GM19324 (cell line): ENCODE measurements at regions not wholly inside any gene's neighbourhood (a gene's known extent, or its start where the extent isn't known, plus 50 kb on each side); places are given as distances from the start of the nearest gene placed in this dataset.
"Not testable (repeated sequence)": the region's sequence is repeated elsewhere in the genome, so short reads cannot be mapped to it uniquely, and the experiment has no call there.

Experiments used
- ATAC-seq: cut with Tn5 transposase; IDR thresholded peaks from one replicate; pipeline ENCODE4 v1.9.1; 2021; ENCODE audit warnings: mild to moderate bottlenecking, moderate library complexity; ENCODE audit not compliant: unreplicated experiment, low FRiP score

DNA sequence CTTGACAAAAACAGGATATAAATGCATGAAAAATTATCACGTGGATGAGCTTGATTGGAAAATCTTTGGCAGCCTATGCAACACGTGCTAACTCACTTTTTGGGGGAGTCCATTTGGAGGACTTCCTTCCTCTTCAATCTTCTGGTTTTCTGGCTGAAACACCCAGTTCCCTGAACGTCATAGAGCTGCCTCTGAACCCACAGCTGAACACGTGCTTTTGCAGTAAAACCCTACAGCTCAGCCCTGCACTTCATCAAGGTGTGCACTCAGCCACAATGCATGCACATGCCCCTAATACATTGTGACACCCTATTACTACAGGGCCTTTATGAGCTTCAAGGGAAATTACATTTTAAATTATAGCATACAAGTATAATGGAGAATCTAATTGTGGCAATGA, 808.7 kb upstream of the AUTS2 start:
- no peak for ATAC-seq

DNA sequence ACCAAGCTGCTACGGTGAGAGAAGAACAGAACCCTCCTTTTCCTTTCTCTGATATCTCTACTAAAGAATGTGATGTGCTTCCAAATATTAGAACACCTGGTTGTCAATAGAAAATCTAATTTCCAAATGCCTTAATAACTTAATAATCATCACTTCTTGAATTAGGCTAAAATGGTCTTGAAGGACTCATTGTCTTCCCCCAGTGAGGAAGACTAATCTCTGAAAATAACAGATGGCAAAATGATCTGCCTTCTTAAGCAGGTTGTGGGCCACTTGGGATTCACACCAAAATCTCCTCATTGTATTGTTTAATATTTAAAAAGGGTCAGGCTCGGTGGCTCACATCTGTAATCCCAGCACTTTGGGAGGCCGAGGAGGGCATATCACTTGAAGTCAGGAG, 805.9 kb upstream of the AUTS2 start:
- no peak for ATAC-seq

DNA sequence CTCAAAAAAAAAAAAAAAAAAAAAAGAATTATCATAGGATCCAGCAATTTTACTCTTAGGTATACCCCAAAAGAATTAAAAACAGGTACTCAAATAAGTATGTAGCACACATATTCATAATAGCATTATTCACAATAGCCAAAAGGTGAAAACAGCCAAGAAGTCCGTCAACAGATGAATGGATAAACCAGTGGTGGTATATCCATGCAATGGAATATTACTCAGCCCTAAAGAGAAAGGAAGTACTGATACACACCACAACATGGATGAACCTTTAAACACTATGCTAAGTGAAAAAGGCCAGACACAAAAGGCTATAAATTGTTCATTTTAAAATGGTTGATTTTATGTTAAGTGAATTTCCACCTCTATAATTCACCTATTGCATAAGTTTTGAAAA, 804.8 kb upstream of the AUTS2 start:
- no peak for ATAC-seq

DNA sequence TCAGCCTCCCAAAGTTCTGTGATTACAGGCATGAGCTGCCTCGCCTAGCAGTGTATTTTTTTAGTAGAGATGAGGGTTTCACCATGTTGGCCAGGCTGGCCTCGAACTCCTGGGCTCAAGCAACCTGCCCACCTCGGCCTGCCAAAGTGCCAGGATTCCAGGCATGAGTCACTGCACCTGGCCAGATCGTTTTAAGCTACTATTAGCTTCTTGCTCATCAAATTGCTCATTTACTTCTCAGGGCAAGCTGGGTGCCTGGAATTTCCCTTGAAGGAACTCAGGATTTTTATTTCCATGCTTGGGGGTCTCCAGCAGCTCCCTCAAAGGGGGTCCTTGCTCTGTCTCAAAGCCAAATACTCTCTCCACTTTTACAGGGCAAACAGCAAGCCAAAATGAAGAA, 798.0 kb upstream of the AUTS2 start:
- ATAC-seq = no peak

DNA sequence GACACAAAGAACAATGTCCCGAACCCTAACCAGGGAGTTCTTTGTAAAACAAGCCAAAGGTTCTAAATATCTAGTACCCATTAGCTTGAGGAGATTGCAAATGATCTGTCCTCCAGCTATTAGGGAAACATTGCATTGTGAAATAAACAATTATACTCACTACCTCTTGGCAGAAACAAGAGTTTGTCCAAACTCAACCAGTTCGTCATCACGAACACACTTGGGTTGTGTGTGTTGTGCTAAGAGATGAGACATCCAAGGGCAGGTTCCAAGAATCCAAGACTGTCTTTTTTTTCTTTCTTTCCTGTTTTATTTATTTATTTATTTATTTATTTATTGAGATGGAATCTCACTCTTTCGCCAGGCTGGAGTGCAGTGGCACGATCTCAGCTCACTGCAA, 793.1 kb upstream of the AUTS2 start:
- no peak for ATAC-seq

DNA sequence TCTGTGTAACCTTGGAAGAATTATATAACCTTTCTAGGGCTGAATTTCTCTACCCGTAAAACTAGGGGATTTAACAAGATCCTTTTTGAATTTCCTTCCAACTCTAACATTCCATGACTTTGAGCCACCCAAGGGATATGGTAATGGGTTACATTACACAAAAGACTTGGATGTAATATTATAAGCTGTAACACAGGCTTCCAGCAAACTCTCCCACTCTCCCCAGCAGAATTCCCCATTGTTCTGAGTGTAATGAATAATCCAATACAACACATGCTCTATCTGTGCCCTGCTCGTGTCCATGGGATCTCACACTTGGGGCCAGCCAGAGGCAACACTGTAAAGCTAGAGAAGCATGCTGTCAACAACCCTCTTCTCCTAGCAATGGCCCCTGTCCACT, 790.6 kb upstream of the AUTS2 start:
- ATAC-seq = no peak

DNA sequence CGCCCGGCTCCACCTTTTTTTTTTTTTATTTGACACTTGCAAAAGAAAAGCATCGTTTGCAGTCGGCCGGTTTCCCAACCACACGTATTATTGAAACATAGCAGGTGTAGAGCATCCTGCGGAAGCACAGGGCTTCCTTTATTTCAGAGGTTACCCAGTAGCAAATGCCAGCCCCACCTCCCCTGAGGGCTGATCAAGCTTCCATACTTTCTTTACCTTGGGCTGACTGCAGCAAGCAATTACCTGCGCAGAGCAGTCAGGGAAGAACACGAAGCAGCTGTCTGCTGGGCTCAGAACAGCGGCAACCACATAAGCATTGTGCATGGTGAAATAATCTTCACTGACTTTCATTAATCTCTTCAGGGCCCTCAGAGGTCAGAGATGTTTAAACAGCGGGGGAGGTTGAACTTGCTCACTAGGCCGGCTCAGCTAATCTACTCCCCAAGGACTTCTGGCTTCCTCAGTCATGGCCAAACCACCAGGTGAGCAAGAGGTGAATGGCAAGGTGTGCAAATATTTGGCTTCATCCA, 784.7 kb upstream of the AUTS2 start:
- no peak for ATAC-seq

DNA sequence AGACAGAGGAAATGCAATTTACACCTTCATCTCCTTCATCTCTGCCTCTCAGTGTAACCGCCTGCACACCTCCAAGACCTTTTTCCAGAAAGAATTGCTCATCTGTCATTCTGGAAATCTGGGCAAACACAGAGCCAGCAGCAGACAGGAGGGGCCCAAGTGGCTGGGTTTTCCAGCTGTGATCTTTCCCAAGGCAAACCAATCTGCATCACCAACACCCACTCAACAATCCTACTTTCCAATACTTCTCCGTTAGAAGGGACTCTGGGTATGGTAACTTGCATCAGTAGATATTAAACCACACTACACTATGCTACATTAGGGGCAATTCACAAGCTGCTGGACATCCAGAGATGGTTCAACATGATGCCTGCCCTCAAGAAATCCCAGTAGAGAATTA, 781.8 kb upstream of the AUTS2 start:
- ATAC-seq = no peak

DNA sequence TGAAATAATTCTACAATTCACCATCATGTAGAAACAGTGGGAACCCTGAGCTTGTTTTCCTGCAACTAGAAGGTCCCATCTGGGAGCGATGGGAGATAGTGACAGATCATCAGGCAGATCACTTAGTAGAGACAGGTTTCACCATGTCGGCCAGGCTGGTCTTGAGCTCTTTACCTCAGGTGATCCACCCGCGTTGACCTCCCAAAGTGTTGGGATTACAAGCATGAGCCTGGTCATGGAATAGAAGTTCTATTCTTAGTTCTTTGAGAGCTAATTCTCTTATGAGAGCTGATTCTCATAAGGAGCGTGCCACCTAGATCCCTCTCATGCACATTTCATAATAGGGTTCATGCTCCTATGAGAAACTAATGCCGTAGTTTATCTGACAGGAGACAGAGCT, 778.0 kb upstream of the AUTS2 start:
- ATAC-seq = no peak

DNA sequence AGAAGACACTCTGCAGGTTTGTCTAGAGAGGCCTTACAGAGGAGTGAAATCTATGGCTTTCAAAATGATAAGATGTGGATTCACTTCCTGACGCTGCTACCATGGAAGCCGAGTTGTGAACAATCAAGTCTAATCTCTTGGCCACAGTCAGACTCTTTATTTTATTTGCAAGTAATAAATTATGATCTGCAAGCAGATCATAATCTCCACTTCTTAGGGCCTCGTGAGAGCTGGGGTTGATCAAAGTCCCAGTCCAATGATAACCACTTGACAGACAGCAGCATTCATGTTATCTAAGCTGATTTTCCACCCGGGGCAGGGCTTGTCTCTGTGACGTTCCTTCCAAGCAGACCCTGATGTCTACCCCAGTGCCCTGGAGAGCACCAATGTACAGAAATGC, 776.4 kb upstream of the AUTS2 start:
- no peak for ATAC-seq

DNA sequence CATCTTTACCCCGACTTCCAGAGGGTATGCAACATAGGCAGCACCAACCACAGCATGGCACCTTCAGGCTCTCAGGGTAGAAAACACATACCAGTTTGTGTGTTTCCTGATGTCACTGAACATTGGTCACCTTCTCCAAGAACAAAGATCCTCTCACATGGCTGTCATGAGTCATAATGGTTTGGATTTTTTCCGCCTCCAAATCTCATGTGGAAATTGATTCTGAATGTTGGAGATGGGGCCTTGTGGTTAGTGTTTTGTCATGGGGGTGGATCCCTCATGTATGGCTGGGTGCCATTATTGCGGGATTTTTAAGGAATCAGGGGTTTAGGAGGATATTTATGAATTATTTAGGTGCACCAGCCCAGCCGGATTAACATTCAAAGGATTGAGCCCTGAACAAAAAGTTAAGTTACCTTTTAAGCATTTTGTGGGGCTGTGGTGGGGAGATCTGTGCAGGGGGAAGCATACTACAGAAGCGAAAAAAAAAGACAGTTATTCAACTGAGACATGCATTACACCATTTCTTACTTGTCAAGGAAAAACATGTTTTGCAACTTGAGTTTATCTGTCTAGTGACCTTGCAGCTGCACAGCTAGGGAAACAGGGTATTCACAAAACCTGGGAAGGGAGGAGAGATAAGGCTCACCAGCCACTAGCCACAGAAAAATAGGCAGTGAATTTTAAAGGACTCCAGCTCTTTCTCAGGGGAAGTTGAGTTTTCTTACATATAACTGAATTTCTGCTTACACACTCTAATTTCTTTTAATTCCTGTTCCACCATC, 774.1 kb upstream of the AUTS2 start:
- ATAC-seq = no peak

DNA sequence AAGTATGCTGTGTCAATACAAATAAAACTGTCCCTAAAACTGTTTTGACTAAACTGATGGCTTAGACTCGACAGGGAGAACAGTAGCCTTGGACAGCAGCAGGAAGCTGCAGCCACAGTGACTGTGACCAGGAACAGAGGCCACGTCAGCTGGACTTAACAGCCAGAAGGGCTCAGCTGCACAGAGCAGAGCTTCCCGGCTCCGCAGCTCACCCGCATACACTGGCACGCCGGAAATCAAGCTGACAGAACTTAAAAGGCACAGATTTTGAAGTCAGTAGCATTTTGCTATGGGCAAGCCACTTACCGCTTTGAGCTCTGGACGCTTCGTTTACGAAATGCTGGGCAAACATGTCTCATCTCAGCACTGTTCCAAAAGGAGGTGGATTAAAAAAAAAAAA, 769.7 kb upstream of the AUTS2 start:
- ATAC-seq = no peak

DNA sequence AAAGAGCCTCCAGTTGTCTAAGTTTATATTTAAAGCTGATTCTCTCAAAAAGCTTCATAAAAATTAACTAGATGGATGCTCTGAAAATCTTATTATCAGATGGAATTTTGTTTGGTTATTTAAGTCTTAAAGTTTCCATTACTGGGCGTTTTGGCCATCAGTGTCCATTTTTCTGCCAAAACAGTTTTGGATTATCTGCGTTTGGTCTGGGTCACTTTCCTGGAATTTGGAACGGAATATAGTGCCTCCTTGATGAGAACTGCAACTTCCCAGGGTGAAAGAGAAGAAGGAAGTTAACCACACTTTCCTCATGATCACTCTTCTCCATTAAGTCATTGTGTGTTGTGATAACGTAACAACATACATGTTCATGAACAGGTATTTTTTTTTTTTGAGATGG, 764.9 kb upstream of the AUTS2 start:
- no peak for ATAC-seq

DNA sequence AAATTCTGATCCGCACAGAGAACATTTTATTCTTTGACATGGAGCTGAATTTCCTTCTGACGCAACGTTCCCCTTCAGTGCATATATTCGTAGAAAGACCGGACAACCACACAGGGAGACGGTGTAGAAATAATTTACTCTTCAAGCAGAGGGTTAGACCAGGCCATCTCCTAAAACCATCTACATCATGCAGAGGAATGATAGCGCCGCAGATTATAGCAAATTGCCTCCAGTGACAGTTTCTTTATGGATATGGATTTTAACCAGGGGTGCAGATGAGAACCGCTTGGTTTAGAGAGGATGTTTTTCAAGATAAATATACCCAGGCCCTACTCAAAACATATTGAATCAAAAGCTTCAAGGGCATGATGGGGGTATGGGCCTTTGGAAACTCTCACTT, 759.3 kb upstream of the AUTS2 start:
- ATAC-seq = no peak

DNA sequence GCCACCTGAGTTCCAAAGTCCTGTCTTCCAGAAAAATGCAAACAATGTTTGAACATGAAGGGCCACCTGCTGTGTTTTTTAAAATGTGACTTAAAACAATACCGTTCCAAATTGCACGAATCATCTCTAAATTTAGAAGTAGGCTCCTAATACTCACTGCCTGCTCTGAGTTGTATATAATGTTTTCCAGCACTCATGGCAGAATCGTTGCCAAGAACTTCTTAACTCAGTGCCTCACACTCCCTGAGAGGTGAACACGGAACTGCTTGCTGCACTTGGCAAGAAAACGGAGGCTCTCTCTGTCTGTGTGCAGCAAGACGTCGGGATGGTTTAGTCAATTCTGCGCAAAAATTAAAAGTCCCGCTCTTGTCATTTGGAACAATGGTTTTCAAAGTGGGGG, 757.3 kb upstream of the AUTS2 start:
- no peak for ATAC-seq

DNA sequence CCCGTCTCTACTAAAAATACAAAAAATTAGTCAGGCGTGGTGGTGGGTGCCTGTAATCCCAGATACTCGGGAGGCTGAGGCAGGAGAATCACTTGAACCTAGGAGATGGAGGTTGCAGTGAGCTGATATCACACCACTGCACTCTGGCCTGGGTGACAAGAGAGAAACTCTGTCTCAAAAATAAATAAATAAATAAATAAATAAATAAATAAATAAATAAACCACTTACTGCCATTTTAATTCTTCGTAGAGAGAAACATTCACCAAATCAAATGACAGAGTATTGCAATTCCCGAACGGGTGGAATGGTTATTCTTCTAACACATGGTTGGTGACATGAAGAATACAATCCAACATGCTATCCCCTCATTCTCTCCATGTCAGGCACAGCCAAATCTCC, 754.3 kb upstream of the AUTS2 start:
- ATAC-seq = not testable (repeated sequence)

DNA sequence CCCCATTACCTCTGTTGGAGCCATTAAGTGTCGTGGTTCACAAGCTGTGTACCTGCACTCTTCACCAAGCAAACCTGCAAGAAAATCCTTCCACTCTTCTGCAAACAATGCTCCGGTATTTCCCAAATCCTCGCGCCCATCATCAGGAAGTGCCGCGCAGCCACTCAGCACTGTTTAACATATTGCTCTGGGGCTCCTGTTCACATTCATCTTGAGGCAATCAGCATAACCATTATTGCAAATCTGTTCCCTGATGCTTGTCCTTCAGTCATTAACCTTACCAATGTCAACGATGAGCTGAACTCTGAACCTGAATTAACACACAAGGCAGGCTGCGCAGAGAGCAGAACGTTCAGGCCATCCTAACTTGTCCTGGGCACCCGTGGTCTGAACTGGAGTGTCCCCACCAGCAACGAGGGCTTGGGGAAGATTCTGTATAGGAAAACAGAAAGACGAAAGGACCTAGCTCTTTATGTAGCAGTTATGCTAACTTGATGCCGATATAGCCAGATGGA, 751.4 kb upstream of the AUTS2 start:
- no peak for ATAC-seq

DNA sequence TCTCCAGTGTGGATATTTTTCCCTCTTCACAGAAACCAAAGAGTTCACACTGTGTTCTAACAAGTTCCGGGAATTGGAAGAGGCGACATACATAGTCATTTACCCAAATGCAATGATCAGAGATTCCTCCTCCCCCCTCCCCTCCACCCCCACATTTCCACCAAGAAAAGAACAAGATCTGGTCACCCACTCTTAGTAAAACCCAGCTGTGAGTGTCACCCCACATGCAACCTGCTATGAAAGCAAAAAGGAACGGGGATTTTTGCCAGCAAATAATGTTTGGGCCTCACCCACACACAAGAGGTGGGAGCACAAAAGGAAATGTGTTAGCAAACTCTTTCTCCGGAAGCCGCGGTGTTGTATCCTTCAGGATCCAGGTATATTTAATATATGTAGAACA, 745.0 kb upstream of the AUTS2 start:
- no peak for ATAC-seq

DNA sequence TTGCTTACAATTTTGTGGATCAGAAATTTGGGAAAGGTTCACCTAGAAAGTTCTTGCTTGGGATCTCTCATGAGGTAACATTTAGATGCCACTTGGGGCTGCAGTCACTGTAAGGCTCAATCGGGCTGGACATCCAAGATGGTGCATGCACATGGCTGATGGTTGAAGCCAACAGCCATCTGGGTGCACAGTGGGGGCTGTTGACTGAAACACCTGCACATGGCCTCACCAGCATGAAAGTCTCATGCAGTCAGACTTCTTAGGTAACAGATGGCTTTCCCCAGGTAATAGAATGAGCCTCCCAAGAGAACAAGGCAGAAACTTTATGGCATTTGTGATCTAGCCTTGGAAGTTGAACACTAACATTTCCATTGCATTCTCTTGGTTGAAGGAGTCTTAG, 740.7 kb upstream of the AUTS2 start:
- ATAC-seq = no peak

DNA sequence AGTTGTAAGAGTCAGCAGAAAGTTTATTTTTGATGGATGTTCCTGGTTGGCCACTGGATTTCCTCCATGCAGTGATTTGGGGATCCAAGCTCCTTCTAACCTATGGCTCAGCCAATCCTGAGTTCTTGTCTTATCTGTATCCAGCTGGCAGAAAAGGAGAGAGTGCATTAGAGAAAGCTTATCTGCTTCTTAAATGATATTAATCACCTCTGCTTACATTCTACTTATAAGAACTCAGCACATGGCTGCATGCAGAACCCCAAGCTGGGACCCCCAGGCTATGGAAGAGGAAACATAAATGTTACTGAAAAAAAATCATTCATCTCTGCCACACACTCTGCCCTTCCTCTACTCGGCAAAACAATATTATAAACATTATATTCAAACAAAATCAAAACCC, 739.8 kb upstream of the AUTS2 start:
- ATAC-seq = no peak

DNA sequence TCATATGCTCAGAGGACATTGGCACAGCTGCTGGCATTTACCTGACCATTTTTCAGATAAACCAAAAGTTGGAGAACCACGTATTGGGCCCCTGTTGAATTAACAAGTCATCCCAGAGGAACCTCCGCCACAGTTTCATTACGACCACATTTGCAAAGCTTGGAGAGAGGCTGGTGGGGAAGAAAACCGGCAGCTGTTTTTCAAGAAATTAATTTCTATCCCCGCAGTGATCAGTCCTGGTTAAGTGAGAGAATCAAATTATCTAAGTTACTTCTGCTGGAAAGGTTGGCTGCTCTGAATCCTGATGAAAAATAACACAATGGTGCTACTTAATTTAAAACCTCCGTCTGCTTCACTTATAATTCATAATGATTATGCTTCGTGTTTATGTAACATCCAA, 737.1 kb upstream of the AUTS2 start:
- no peak for ATAC-seq

DNA sequence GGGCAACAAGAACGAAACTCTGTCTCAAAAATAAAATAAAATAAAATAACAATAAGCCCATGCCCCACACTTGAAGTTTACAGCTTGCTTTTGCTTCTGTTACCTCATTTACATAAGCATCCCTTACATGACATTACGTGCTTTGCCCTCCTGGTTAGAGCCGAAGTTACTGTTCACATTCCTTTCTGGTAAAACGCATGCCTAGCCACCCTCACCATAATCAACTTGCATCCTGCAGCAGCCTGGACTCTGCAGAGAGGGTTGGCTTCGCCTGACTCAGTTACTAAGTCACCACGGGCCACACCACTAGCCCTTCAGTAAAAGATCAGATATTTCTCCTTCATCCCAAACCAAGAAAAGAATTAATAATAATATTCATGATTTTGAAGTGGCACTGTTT, 736.0 kb upstream of the AUTS2 start:
- ATAC-seq = no peak

DNA sequence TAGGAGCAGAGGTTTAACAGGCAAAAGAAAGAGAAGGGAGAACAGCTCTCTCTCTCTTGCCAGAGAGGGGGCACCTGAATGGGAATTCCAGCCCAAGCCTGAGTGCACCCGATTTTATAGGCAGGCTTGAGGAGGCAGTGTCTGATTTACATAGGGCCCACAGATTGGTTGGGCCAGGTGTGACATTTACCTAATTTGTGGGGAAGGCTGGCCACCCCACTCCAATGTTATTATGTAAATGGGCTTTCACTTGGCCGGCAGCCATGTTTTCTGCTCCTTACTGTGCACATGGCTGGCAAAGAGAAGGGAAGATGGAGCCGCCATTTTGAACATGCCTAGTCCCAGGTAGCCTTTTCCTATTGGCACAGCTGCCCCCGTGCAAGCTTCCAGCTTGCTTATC, 735.5 kb upstream of the AUTS2 start:
- ATAC-seq = no peak
